Mesodermal cell (in vitro differentiated cells): ENCODE measurements at regions not wholly inside any gene's neighbourhood (a gene's known extent, or its start where the extent isn't known, plus 50 kb on each side); places are given as distances from the start of the nearest gene placed in this dataset.

Source experiments
- H3K27ac ChIP-seq: 2 replicates; pipeline ENCODE4 v1.7.0; 2013; ENCODE audit warnings: mild to moderate bottlenecking, low read depth, low read length, moderate library complexity; ENCODE audit not compliant: severe bottlenecking
- H3K36me3 ChIP-seq: 2 replicates; pipeline ENCODE4 v1.7.1; 2013; ENCODE audit warnings: mild to moderate bottlenecking, low read length, moderate library complexity; ENCODE audit not compliant: control insufficient read depth, insufficient read depth
- H3K4me1 ChIP-seq: one replicate; pipeline ENCODE4 v1.7.1; 2013; ENCODE audit warnings: mild to moderate bottlenecking, low read length; ENCODE audit not compliant: insufficient read depth, control insufficient read depth, poor library complexity, severe bottlenecking
- H3K4me3 ChIP-seq: 2 replicates; pipeline ENCODE4 v1.7.0; 2013; ENCODE audit warnings: low read length, control low read depth, mild to moderate bottlenecking; ENCODE audit not compliant: insufficient read depth, poor library complexity, severe bottlenecking; ENCODE audit errors: extremely low read depth
- H3K9me3 ChIP-seq: 2 replicates; pipeline ENCODE4 v1.7.1; 2013; ENCODE audit warnings: mild to moderate bottlenecking, low read length, moderate library complexity; ENCODE audit not compliant: control insufficient read depth
- WGBS, 2 experiments: methylation state at CpG; one replicate each; pipeline ENCODE4 v1.1.5; 2013; ENCODE audit warnings: missing lambda C conversion rate in 2 of 2; ENCODE audit not compliant: insufficient coverage in 2 of 2; 5-methylcytosine and 5-hydroxymethylcytosine counted together

DNA sequence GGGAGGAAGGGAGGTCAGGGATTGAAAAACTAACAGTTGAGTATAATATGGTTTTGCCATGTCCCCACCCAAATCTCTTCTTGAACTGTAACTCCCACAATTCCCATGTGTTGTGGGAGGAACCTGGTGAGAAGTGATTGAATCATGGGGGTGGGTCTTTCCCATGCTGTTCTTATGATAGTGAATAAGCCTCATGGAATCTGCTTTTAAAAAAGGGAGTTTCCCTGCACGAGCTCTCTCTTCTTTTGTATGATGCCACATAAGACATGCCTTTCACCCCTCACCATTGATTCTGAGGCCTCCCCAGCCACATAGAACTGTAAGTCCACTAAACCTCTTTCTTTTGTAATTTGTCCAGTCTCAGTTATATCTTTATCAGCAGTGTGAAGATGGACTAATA lies 833.4 kb upstream of the MAP3K7 start:
- H3K36me3 ChIP-seq: no peaks in the 10 kb centered on the region
- no peak overlapping the region for H3K4me3 ChIP-seq
- no peaks in the 10 kb centered on the region for H3K4me1 ChIP-seq
- no peaks in the 10 kb centered on the region for H3K9me3 ChIP-seq
- 86% methylated on average over 1 of the region's 1 CpG; no CpG with 5 or more reads in 1 of the 2 experiments for WGBS, 2 experiments
- no peak overlapping the region for H3K27ac ChIP-seq

DNA sequence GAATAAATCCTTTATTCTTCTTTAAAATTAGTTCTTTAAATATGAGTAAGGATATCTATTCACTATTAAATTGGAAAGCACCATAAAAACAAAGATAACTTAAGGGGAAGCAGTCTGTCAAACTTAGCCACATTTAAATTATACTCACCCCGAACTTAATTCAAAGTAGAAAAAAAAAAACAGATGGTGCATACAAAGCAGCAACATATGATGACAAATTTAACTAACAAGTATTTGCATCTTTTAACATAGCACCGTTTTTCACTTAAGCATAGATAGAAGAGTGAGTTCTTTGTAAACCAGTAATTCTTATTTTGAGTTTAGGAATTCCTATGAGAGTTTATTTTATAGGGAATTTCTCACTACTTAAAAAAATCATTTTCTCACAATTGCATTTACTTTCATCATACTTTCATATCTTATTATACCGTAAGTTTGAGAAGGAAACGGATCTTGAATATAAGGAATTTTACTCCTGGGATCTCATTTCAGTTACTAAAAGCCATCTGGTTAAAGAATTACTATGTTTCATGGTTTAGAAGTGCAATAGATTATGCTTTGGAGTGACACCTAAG lies 828.2 kb upstream of the MAP3K7 start:
- Histone ChIP-seq H3K27ac (no peak overlapping the region), H3K4me1 (no peaks in the 10 kb centered on the region), H3K4me3 (no peak overlapping the region), H3K9me3 (no peaks in the 10 kb centered on the region), H3K36me3 (no peaks in the 10 kb centered on the region)
- no CpG with 5 or more reads among the region's 4 CpGs for WGBS, 2 experiments

DNA sequence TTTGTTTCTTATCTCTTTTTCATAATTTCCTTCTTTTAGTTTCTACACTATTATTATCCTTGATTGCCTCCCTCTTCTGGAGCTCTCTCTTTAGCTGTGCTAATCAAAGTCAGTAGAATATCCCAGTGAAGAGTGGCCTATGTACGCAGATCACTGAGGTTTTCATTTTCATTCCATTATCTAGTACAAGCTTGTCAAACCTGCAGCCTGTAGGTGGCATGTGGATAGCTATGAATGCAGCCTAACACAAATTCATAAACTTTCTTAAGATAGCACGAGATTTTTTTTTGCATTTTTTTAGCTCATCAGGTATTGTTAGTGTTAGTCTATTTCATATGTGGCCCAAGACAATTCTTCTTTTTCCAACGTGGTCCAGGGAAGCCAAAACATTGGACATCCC lies 825.7 kb upstream of the MAP3K7 start:
- Histone ChIP-seq H3K4me3 (no peak overlapping the region), H3K9me3 (no peaks in the 10 kb centered on the region), H3K27ac (no peak overlapping the region), H3K4me1 (no peaks in the 10 kb centered on the region), H3K36me3 (no peaks in the 10 kb centered on the region)
- no CpG with 5 or more reads among the region's 3 CpGs for whole genome bisulfite sequencing, 2 experiments

DNA sequence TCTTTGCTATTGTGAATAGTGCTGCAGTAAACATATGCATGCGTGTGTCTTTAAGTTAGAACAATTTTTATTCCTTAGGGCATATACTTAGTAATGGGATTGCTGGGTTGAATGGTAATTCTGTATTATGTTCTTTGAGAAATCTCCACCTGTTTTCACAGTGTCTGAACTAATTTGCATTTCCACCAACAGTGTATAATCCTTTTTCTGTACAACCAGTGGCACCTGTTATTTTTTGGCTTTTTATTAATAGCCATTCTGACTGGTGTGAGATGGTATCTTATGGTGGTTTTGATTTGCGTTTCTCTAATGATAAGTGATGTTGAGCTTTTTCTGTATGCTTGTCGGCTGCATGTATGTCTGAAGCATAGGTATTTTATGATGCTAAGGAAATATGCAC lies 820.8 kb upstream of the MAP3K7 start:
- H3K4me3 ChIP-seq: no peak overlapping the region
- H3K4me1 ChIP-seq: no peaks in the 10 kb centered on the region
- no peaks in the 10 kb centered on the region for H3K9me3 ChIP-seq
- no peak overlapping the region for H3K27ac ChIP-seq
- WGBS, 2 experiments: 79% methylated on average over 2 of the region's 3 CpGs; no CpG with 5 or more reads in 1 of the 2 experiments
- no peaks in the 10 kb centered on the region for H3K36me3 ChIP-seq

DNA sequence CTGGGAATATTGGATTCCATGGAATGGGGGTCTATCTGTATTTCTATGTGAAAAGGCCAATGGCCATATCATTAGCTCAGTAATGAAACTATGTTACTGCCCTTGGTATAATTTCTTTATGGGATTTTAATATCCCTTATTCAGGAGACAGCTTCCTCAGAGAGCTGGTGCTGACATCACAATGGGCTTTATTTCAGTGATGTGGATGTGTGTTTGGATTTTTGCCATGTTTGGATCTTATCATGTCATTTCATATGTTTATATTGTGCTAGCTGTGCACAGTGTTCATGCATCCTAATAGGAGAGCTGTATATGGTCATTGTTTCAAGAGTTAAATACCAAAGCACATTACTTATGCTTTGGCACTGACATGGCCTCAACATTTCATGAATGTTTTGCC lies 806.1 kb upstream of the MAP3K7 start:
- no peaks in the 10 kb centered on the region for H3K36me3 ChIP-seq
- H3K27ac ChIP-seq: no peak overlapping the region
- H3K4me3 ChIP-seq: no peak overlapping the region
- H3K4me1 ChIP-seq: no peaks in the 10 kb centered on the region
- H3K9me3 ChIP-seq: no peaks in the 10 kb centered on the region

DNA sequence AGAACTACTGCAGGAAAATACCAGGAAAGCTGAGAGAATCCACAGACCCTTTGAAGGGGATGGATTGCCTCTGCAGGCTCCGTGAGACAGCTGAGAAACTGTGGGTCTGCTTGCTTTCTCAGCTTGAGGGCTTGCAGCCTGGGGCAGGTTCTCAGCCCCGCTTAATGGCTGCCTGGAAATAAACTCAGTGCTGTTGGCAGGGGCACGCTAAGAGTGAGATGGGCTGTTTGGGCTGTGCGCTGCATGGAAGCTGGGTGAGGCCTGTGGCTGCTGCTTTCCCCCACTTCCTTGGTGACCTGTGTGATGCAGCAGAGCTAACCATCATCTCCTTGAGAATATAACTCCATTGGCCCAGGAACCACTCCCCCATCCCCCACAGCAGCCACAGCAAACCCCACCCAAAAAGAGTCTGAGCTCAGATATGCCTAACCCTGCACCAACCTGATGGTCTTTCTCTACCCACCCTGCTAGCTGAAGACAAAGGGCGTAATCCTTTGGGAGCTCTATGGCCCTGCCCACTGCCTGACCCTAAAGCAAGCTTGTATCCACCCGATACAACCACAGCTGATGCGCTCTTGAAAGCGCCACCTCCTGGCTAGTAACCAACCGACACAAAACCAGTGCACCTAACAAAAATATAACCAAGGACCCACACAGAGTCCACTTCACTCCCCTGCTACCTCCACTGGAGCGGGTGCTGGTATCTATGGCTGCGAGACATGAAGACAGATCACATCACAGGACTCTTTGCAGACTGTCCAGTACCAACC lies 800.6 kb upstream of the MAP3K7 start:
- Histone ChIP-seq H3K4me1 (no peaks in the 10 kb centered on the region), H3K9me3 (no peaks in the 10 kb centered on the region), H3K36me3 (no peaks in the 10 kb centered on the region), H3K27ac (no peak overlapping the region), H3K4me3 (no peak overlapping the region)
- WGBS, 2 experiments: 84 to 89% methylated on average over 8 to 9 of the region's 11 CpGs

DNA sequence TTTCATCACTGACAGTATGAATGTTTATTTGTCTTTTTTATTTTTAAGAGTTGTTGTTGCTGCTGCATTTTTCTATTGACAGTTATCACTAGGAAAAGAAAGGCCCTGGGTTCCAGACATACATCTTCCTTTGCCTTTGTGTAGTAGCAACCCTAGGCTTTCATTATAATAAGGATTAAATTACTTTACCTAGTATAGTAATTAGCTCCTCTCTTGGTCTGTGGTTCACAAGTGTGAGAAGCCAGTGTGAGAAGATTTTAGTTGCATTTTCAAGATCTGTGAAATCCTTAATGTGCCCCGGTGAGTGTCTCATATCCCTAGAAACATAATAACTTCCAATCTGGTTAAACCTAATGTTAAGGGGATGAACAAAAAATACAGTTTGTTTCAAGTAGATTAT lies 799.3 kb upstream of the MAP3K7 start:
- no peaks in the 10 kb centered on the region for H3K36me3 ChIP-seq
- WGBS, 2 experiments: no CpG with 5 or more reads among the region's 1 CpG
- no peak overlapping the region for H3K27ac ChIP-seq
- no peaks in the 10 kb centered on the region for H3K4me1 ChIP-seq
- H3K9me3 ChIP-seq: no peaks in the 10 kb centered on the region
- no peak overlapping the region for H3K4me3 ChIP-seq

DNA sequence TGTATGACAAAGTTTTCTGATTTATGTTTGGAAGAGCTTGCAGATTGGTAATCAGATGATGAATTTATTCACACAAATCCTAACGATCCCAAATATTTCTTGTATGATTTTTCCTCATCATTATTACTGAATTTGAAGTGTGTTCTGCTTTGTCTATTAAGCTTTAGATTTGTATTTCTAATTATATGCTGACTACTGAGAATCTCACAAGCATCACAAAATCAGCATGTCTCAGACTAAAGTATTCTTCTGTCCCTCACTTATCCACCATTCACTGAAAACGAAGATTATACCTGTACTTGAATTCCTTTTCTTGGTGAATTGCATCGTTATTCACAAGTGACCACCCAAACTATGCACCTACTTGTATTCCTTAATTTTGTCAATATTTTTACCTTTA lies 796.3 kb upstream of the MAP3K7 start:
- 74 to 89% methylated on average over 2 of the region's 3 CpGs for WGBS, 2 experiments
- H3K27ac ChIP-seq: no peak overlapping the region
- no peaks in the 10 kb centered on the region for H3K4me1 ChIP-seq
- no peaks in the 10 kb centered on the region for H3K9me3 ChIP-seq
- no peaks in the 10 kb centered on the region for H3K36me3 ChIP-seq
- H3K4me3 ChIP-seq: no peak overlapping the region

DNA sequence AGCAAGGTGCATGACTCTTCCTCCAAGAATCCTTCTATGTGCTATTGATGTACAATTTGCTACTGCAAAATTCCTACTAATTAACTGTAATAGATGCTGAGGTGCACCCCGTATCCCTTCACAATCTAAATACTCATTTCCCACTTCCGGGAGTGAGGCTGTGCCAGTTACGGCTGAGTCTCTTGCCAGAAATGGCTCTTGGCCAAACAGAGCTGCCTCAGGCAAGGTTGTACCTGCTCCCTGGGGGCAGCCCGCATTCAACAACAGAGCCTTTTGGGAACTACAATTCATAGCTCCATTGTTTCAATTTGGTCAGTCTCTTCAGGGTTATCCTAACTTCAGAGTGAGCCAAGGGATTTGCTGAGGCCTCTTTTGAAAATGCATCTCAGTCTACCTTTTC lies 789.8 kb upstream of the MAP3K7 start:
- no peaks in the 10 kb centered on the region for H3K9me3 ChIP-seq
- H3K36me3 ChIP-seq: no peaks in the 10 kb centered on the region
- H3K4me3 ChIP-seq: no peak overlapping the region
- no peaks in the 10 kb centered on the region for H3K4me1 ChIP-seq
- no peak overlapping the region for H3K27ac ChIP-seq
- 87 to 100% methylated on average over 3 of the region's 4 CpGs for WGBS, 2 experiments

DNA sequence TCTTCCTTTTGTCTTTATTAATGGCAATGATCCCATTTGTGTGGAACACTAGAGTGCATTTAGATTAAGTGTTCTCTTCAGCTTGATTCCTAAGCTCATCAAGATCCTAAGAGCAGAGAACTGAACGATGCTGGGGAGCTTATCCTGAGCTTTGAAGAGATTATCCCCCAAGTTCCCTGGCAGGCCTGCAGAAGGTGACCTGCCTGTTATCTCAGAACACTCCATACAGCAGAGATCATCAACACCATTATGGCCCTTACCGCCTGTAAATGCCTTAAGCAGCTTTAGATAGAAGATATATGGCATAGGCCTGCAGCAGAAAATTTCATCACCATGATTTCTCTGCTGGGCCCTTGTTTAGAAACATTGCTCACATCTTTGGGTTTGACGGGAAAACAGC lies 779.9 kb upstream of the MAP3K7 start:
- Histone ChIP-seq H3K4me1 (no peaks in the 10 kb centered on the region), H3K27ac (no peak overlapping the region)
- WGBS, 2 experiments: 80 to 83% methylated on average over 1 of the region's 3 CpGs

DNA sequence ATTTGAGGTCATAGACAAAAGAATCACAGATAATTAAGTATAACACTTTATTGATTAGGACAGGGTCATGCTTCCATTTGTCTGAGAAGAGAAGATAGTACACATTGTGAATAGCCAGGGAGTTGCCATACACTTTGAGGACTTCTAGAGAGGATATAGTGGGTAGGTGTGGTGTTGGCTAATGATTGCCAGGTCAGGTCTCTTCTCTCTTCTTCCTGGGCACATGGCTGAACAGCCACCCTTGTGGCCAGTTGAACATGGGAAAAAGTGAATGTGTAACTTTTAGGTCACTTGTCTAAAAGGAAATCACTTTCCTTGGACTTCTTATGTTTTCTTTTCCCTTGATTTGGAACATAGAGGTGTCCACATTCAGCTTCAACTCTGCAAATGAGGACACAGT lies 772.1 kb upstream of the MAP3K7 start:
- H3K36me3 ChIP-seq: no peaks in the 10 kb centered on the region
- H3K4me1 ChIP-seq: no peaks in the 10 kb centered on the region
- H3K4me3 ChIP-seq: no peak overlapping the region
- H3K27ac ChIP-seq: no peak overlapping the region
- no peaks in the 10 kb centered on the region for H3K9me3 ChIP-seq

More for the DNA sequence above, 779.9 kb upstream of the MAP3K7 start:
- Histone ChIP-seq H3K9me3 (no peaks in the 10 kb centered on the region), H3K36me3 (no peaks in the 10 kb centered on the region), H3K4me3 (no peak overlapping the region)
